ENCODE measurements at regions not wholly inside any gene's neighbourhood (a gene's known extent, or its start where the extent isn't known, plus 50 kb on each side); places are given as distances from the start of the nearest gene placed in this dataset.
A peak's percentile ranks its signal among the peaks of the same experiment; 100 is the strongest.

GRCh38 chr10:8531116-8531515, 476.6 kb downstream of the GATA3 start:
- Mint-ChIP-seq H3K4me3 (no peak overlapping the region), H3K27me3 (ENCODE audit: insufficient read depth, low read depth) (no peaks in the 10 kb centered on the region), H3K36me3 (no peaks in the 10 kb centered on the region), H3K9me3 (no peaks in the 10 kb centered on the region), H3K4me1 (no peaks in the 10 kb centered on the region), H3K27ac (no peak overlapping the region)
- Histone ChIP-seq H3K27ac (no peak overlapping the region), H3K36me3 (no peaks in the 10 kb centered on the region), H3K9ac (no peak overlapping the region), H3F3A (ENCODE audit: low read depth) (no peaks in the 10 kb centered on the region), H4K20me1 (ENCODE audit: low read depth) (no peaks in the 10 kb centered on the region), H2AFZ (replicated peaks) (peak overlapping the region; percentile 37), H3K4me3 (no peak overlapping the region), H3K9me3 (ENCODE audit: low read depth) (no peaks in the 10 kb centered on the region), H3K4me1 (peaks cover 3% of the 10 kb centered on the region), H3K79me2 (ENCODE audit: low read depth) (no peaks in the 10 kb centered on the region), H3K4me2 (no peak overlapping the region), H3K27me3 (no peaks in the 10 kb centered on the region)
- TF ChIP-seq CTCF (IDR thresholded peaks at IDR 0.05) (no peak), EZH2phosphoT487 (IDR thresholded peaks at IDR 0.05) (no peak), EZH2 (IDR thresholded peaks at IDR 0.05) (no peak)
- no peak for DNase-seq (ENCODE audit: low spot score)

- H3K4me1 ChIP-seq, result peaks cover 3% of the 10 kb centered on the region
- no peak overlapping the region for H3K27ac Mint-ChIP-seq
- no peak overlapping the region for H3K4me2 ChIP-seq
- TF ChIP-seq CTCF (IDR thresholded peaks at IDR 0.05) (no peak), EZH2 (IDR thresholded peaks at IDR 0.05) (no peak), EZH2phosphoT487 (IDR thresholded peaks at IDR 0.05) (no peak)
- H2AFZ ChIP-seq (replicated peaks), result no peak overlapping the region
- H3K4me3 ChIP-seq, result no peak overlapping the region
- no peaks in the 10 kb centered on the region for H3K36me3 ChIP-seq
- no peaks in the 10 kb centered on the region for H4K20me1 ChIP-seq (ENCODE audit: low read depth)
- no peak for DNase-seq (ENCODE audit: low spot score)
- H3K4me1 Mint-ChIP-seq, result no peaks in the 10 kb centered on the region
- no peaks in the 10 kb centered on the region for H3K9me3 ChIP-seq (ENCODE audit: low read depth)
- H3K4me3 Mint-ChIP-seq, result no peak overlapping the region
- no peaks in the 10 kb centered on the region for H3F3A ChIP-seq (ENCODE audit: low read depth)
- H3K9ac ChIP-seq, result no peak overlapping the region
- H3K36me3 Mint-ChIP-seq, result no peaks in the 10 kb centered on the region
- no peaks in the 10 kb centered on the region for H3K79me2 ChIP-seq (ENCODE audit: low read depth)
- H3K27me3 ChIP-seq, result no peaks in the 10 kb centered on the region
- no peak overlapping the region for H3K27ac ChIP-seq
- H3K9me3 Mint-ChIP-seq, result no peaks in the 10 kb centered on the region
- H3K27me3 Mint-ChIP-seq (ENCODE audit: insufficient read depth, low read depth), result no peaks in the 10 kb centered on the region
These were observed 478.2 kb downstream of the GATA3 start for GRCh38 chr10:8532647-8533046.

GRCh38 chr10:8533462-8533861, 479.0 kb downstream of the GATA3 start:
- H3K36me3 ChIP-seq, result no peaks in the 10 kb centered on the region
- no peak overlapping the region for H3K4me3 Mint-ChIP-seq
- H3K27me3 Mint-ChIP-seq (ENCODE audit: insufficient read depth, low read depth), result no peaks in the 10 kb centered on the region
- H4K20me1 ChIP-seq (ENCODE audit: low read depth), result no peaks in the 10 kb centered on the region
- no peaks in the 10 kb centered on the region for H3K79me2 ChIP-seq (ENCODE audit: low read depth)
- no peak overlapping the region for H3K9ac ChIP-seq
- no peak overlapping the region for H3K27ac ChIP-seq
- no peaks in the 10 kb centered on the region for H3K9me3 ChIP-seq (ENCODE audit: low read depth)
- no peak for DNase-seq (ENCODE audit: low spot score)
- no peaks in the 10 kb centered on the region for H3K36me3 Mint-ChIP-seq
- TF ChIP-seq EZH2 (IDR thresholded peaks at IDR 0.05), result no peak
- no peak for TF ChIP-seq CTCF (IDR thresholded peaks at IDR 0.05)
- no peak for TF ChIP-seq EZH2phosphoT487 (IDR thresholded peaks at IDR 0.05)
- H3K27me3 ChIP-seq, result no peaks in the 10 kb centered on the region
- H3K9me3 Mint-ChIP-seq, result no peaks in the 10 kb centered on the region
- H3K4me1 Mint-ChIP-seq, result no peaks in the 10 kb centered on the region
- H3K4me1 ChIP-seq, result peaks cover 3% of the 10 kb centered on the region
- H3K27ac Mint-ChIP-seq, result no peak overlapping the region
- no peak overlapping the region for H3K4me2 ChIP-seq
- no peaks in the 10 kb centered on the region for H3F3A ChIP-seq (ENCODE audit: low read depth)
- no peak overlapping the region for H2AFZ ChIP-seq (replicated peaks)
- H3K4me3 ChIP-seq, result no peak overlapping the region

- Mint-ChIP-seq H3K4me1 (no peaks in the 10 kb centered on the region), H3K36me3 (no peaks in the 10 kb centered on the region), H3K27ac (no peak overlapping the region), H3K4me3 (no peak overlapping the region), H3K9me3 (no peaks in the 10 kb centered on the region), H3K27me3 (ENCODE audit: insufficient read depth, low read depth) (no peaks in the 10 kb centered on the region)
- Histone ChIP-seq H3K4me3 (no peak overlapping the region), H3K27me3 (no peaks in the 10 kb centered on the region), H3K4me2 (no peak overlapping the region), H4K20me1 (ENCODE audit: low read depth) (no peaks in the 10 kb centered on the region), H3K79me2 (ENCODE audit: low read depth) (no peaks in the 10 kb centered on the region), H2AFZ (replicated peaks) (no peak overlapping the region), H3K27ac (no peak overlapping the region), H3K9ac (no peak overlapping the region), H3F3A (ENCODE audit: low read depth) (no peaks in the 10 kb centered on the region), H3K9me3 (ENCODE audit: low read depth) (no peaks in the 10 kb centered on the region), H3K4me1 (peaks cover 3% of the 10 kb centered on the region), H3K36me3 (no peaks in the 10 kb centered on the region)
- TF ChIP-seq EZH2 (IDR thresholded peaks at IDR 0.05) (no peak), CTCF (IDR thresholded peaks at IDR 0.05) (no peak), EZH2phosphoT487 (IDR thresholded peaks at IDR 0.05) (no peak)
- no peak for DNase-seq (ENCODE audit: low spot score)
These were observed 479.6 kb downstream of the GATA3 start for GRCh38 chr10:8534096-8534495.

Measured in neural progenitor cell (in vitro differentiated cells).